Liver (tissue), 3 donors: ENCODE measurements at regions not wholly inside any gene's neighbourhood (a gene's known extent, or its start where the extent isn't known, plus 50 kb on each side); places are given as distances from the start of the nearest gene placed in this dataset.

ENCODE experiments used
- CTCF ChIP-seq: fragments of 150-350 bp; IDR thresholded peaks from 2 replicates; pipeline ENCODE4 v1.5.1; 2017; ENCODE audit warnings: improper control_type of control experiment, low read depth, low read length; ENCODE audit not compliant: missing input control
- RAD21 ChIP-seq, 2 donors: IDR thresholded peaks; 2 replicates each; pipeline ENCODE4 v1.6.1; 2016; ENCODE audit warnings: antibody characterized with exemption in 2 of 2, mild to moderate bottlenecking in 2 of 2
- SP1 ChIP-seq: IDR thresholded peaks from 2 replicates; pipeline ENCODE4 v1.6.1; 2018; ENCODE audit warnings: antibody characterized with exemption, mild to moderate bottlenecking
- donor health status: healthy.
- donor health status: healthy.

DNA sequence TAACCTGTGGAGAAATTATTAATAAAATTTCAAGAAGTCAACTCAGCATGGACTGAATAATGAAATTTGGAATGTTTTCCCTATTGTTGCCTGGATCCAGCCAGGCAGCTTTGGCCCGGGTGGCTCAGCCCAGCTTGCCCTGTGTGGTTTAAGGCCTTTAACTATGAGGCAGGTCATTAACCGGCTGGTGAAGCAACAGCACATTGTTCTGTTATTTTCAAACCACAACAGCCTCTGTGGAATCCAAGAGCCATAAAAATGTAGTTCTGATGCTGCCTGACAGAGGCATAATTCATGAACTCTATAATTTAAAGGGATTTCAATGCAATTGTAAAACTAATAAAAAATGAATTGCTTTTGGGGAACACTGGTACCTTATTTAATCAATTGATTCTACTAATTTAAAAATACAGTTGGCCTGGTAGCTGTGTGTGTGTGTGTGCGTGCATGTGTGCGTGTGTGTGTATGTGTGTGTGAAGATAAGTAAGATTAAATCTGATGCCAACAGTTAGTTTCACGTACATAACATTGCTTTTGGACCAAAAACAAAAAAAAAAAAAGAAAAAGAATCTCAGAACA lies 117.7 kb downstream of the RPS12 start:
- TF ChIP-seq CTCF (no peak), SP1 (no peak), RAD21 (IDR thresholded peaks at IDR 0.05) (no peak)
